Suprapubic skin (tissue), 4 donors: ENCODE measurements at regions not wholly inside any gene's neighbourhood (a gene's known extent, or its start where the extent isn't known, plus 50 kb on each side); places are given as distances from the start of the nearest gene placed in this dataset.

Experiments
- POLR2A ChIP-seq, 2 donors: fragments of 450-650 bp; IDR thresholded peaks; one replicate each; pipeline ENCODE4 v1.6.1; 2017; ENCODE audit warnings: antibody characterized with exemption in 2 of 2, mild to moderate bottlenecking in 2 of 2, moderate library complexity in 2 of 2
- POLR2AphosphoS5 ChIP-seq, 3 donors: sonication (generic); formaldehyde crosslinking; IDR thresholded peaks; one replicate each; pipeline ENCODE4 v1.6.1; 2017; ENCODE audit warnings: antibody characterized with exemption in 3 of 3
- TF ChIP-seq, protein P1 (sequence below), 2 donors: fragments of 200-600 bp in 1 of 2; fragments of 450-650 bp in 1 of 2; sonication (generic) in 1 of 2; IDR thresholded peaks; one replicate each; pipeline ENCODE4 v1.5.1; 2016 to 2019; ENCODE audit warnings: antibody characterized with exemption in 2 of 2, mild to moderate bottlenecking in 1 of 2, moderate library complexity in 1 of 2

- TF ChIP-seq, protein P1, sequence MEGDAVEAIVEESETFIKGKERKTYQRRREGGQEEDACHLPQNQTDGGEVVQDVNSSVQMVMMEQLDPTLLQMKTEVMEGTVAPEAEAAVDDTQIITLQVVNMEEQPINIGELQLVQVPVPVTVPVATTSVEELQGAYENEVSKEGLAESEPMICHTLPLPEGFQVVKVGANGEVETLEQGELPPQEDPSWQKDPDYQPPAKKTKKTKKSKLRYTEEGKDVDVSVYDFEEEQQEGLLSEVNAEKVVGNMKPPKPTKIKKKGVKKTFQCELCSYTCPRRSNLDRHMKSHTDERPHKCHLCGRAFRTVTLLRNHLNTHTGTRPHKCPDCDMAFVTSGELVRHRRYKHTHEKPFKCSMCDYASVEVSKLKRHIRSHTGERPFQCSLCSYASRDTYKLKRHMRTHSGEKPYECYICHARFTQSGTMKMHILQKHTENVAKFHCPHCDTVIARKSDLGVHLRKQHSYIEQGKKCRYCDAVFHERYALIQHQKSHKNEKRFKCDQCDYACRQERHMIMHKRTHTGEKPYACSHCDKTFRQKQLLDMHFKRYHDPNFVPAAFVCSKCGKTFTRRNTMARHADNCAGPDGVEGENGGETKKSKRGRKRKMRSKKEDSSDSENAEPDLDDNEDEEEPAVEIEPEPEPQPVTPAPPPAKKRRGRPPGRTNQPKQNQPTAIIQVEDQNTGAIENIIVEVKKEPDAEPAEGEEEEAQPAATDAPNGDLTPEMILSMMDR (IDR thresholded peaks at IDR 0.05), result no peak
- no peak for TF ChIP-seq POLR2A (IDR thresholded peaks at IDR 0.05)
- TF ChIP-seq POLR2AphosphoS5 (IDR thresholded peaks at IDR 0.05), result no peak
These were observed 630.0 kb upstream of the MBL2 start for GRCh38 chr10:53402594-53402993.
